ENCODE measurements at regions not wholly inside any gene's neighbourhood (a gene's known extent, or its start where the extent isn't known, plus 50 kb on each side); places are given as distances from the start of the nearest gene placed in this dataset.

DNA sequence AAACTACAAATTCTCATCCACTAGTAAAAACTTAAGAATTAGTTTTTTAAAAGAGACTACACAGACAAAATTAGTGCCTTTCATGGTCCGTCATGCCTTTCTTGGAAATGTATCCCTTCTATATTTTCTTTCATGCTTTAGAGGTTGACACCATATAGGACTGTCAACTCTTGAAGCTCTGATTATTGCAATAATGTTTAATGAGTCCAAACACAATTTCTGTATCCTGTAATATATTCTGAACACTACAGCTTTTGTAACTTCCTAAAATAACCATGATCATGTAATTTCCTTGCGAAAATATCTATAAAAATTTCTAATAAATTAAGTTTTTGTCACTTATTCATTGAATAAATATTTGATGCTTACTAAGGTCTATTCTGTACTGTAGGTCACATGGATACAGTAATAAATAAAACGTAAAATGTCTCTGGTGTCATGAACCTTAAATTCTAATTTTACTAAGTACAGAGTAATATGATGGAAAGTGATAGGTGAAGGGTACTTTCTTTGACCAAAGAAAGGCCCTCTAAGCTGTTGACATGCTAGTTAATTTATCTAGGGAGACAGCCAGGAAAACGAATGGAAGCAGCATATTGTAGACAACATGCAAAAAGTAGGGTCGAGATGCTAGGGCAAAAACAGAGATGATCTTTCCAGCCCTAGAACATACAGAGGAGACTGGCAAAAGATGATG is 687.3 kb upstream of the PCDH9 start:
- no peaks in the 10 kb centered on the region for H4K20me1 ChIP-seq (ENCODE audit: control insufficient read depth, extremely low read depth, insufficient read depth, low read length)
- no peaks in the 10 kb centered on the region for H3K9me1 ChIP-seq (ENCODE audit: control insufficient read depth, extremely low read depth, insufficient read depth, low read length)
- no peak overlapping the region for H3K4me2 ChIP-seq (ENCODE audit: control insufficient read depth, extremely low read depth, insufficient read depth, low read depth, low read length)
- no peak overlapping the region for H2AFZ ChIP-seq (ENCODE audit: control insufficient read depth, low read length)
- TF ChIP-seq EZH2 (IDR thresholded peaks at IDR 0.05; ENCODE audit: low read length) = no peak
- TF ChIP-seq, protein P1, sequence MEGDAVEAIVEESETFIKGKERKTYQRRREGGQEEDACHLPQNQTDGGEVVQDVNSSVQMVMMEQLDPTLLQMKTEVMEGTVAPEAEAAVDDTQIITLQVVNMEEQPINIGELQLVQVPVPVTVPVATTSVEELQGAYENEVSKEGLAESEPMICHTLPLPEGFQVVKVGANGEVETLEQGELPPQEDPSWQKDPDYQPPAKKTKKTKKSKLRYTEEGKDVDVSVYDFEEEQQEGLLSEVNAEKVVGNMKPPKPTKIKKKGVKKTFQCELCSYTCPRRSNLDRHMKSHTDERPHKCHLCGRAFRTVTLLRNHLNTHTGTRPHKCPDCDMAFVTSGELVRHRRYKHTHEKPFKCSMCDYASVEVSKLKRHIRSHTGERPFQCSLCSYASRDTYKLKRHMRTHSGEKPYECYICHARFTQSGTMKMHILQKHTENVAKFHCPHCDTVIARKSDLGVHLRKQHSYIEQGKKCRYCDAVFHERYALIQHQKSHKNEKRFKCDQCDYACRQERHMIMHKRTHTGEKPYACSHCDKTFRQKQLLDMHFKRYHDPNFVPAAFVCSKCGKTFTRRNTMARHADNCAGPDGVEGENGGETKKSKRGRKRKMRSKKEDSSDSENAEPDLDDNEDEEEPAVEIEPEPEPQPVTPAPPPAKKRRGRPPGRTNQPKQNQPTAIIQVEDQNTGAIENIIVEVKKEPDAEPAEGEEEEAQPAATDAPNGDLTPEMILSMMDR (optimal IDR thresholded peaks at IDR 0.05 in 1 of 3, IDR thresholded peaks at IDR 0.05 in 1 of 3, conservative IDR thresholded peaks at IDR 0.05 in 1 of 3; ENCODE audit: extremely low read depth in 1 of 3, insufficient read depth in 2 of 3, low read length in 3 of 3) = no peak
- H3K27me3 ChIP-seq (ENCODE audit: control insufficient read depth, extremely low read depth, insufficient read depth, low read length) = no peaks in the 10 kb centered on the region
- H3K27ac ChIP-seq (ENCODE audit: control insufficient read depth, insufficient read depth, low read length) = no peak overlapping the region
- H3K9me3 ChIP-seq (ENCODE audit: control insufficient read depth, low read depth, low read length) = no peaks in the 10 kb centered on the region
- no peaks in the 10 kb centered on the region for H3K4me1 ChIP-seq (ENCODE audit: control insufficient read depth, extremely low read depth, insufficient read depth, low read length)
- DNase-seq (ENCODE audit: low read depth, low spot score) = no peak
- no peaks in the 10 kb centered on the region for H3K79me2 ChIP-seq (ENCODE audit: control insufficient read depth, insufficient read depth, low read length)
- H3K9ac ChIP-seq (ENCODE audit: control insufficient read depth, extremely low read depth, insufficient read depth, low read length) = no peak overlapping the region
- dilution Hi-C loops (cut with MboI; ENCODE audit: extremely low pct_ligation_motif_present, low sequenced_read_pairs) = no loop called here
- H3K4me3 ChIP-seq (ENCODE audit: control insufficient read depth in 2 of 3, extremely low read depth in 1 of 3, insufficient read depth in 2 of 3, low read depth in 1 of 3, low read length in 3 of 3) = no peak overlapping the region
- H3K36me3 ChIP-seq (ENCODE audit: control insufficient read depth in 2 of 2, extremely low read depth in 1 of 2, insufficient read depth in 2 of 2, low read length in 2 of 2) = no peaks in the 10 kb centered on the region
- FAIRE-seq = no peak

DNA sequence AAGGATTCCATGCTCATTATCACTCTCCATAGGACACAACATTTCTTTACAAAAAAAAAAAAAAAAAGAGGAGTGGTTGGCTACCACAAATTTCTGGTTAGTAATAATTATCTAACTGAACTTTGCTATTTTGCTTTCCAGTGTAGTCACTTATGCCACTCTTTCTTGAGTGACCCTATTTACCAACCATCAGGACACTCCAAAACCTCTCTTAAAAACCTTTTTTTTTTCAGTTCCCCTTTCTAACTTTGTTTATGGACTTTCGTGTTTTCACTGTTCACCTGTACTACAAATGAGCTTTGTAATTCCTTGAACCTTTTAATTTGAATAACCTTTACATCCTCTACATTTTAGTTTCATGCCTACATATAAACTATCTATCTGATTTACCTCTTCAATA is 686.5 kb upstream of the PCDH9 start:
- FAIRE-seq = no peak
- dilution Hi-C loops (cut with MboI; ENCODE audit: extremely low pct_ligation_motif_present, low sequenced_read_pairs) = no loop called here
- H3K9ac ChIP-seq (ENCODE audit: control insufficient read depth, extremely low read depth, insufficient read depth, low read length) = no peak overlapping the region

More for the DNA sequence above, 686.5 kb upstream of the PCDH9 start:
- Histone ChIP-seq H3K9me3 (ENCODE audit: control insufficient read depth, low read depth, low read length) (no peaks in the 10 kb centered on the region), H4K20me1 (ENCODE audit: control insufficient read depth, extremely low read depth, insufficient read depth, low read length) (no peaks in the 10 kb centered on the region), H3K36me3 (ENCODE audit: control insufficient read depth in 2 of 2, extremely low read depth in 1 of 2, insufficient read depth in 2 of 2, low read length in 2 of 2) (no peaks in the 10 kb centered on the region), H3K27ac (ENCODE audit: control insufficient read depth, insufficient read depth, low read length) (no peak overlapping the region), H3K9me1 (ENCODE audit: control insufficient read depth, extremely low read depth, insufficient read depth, low read length) (no peaks in the 10 kb centered on the region), H2AFZ (ENCODE audit: control insufficient read depth, low read length) (no peak overlapping the region), H3K4me2 (ENCODE audit: control insufficient read depth, extremely low read depth, insufficient read depth, low read depth, low read length) (no peak overlapping the region), H3K4me3 (ENCODE audit: control insufficient read depth in 2 of 3, extremely low read depth in 1 of 3, insufficient read depth in 2 of 3, low read depth in 1 of 3, low read length in 3 of 3) (no peak overlapping the region), H3K79me2 (ENCODE audit: control insufficient read depth, insufficient read depth, low read length) (no peaks in the 10 kb centered on the region), H3K27me3 (ENCODE audit: control insufficient read depth, extremely low read depth, insufficient read depth, low read length) (no peaks in the 10 kb centered on the region), H3K4me1 (ENCODE audit: control insufficient read depth, extremely low read depth, insufficient read depth, low read length) (no peaks in the 10 kb centered on the region)
- TF ChIP-seq EZH2 (IDR thresholded peaks at IDR 0.05; ENCODE audit: low read length) = no peak
- TF ChIP-seq, protein P1 (optimal IDR thresholded peaks at IDR 0.05 in 1 of 3, IDR thresholded peaks at IDR 0.05 in 1 of 3, conservative IDR thresholded peaks at IDR 0.05 in 1 of 3; ENCODE audit: extremely low read depth in 1 of 3, insufficient read depth in 2 of 3, low read length in 3 of 3) = no peak
- no peak for DNase-seq (ENCODE audit: low read depth, low spot score)

All from keratinocyte (primary cell).